HepG2 (cell line): ENCODE measurements at regions not wholly inside any gene's neighbourhood (a gene's known extent, or its start where the extent isn't known, plus 50 kb on each side); places are given as distances from the start of the nearest gene placed in this dataset.

Experiments used
- ATAC-seq: fragments of 200-7000 bp; cut with Tn5 transposase; 3 replicates; pipeline ENCODE4 v1.9.1; 2020; ENCODE audit warnings: mild to moderate bottlenecking, moderate library complexity
- BruUV-seq: library from RNA; stranded (reverse); fragments of 400-500 nt; replicated peaks from 2 replicates; lab custom pipeline; 2021; lab: Mats Ljungman, UMichigan
- CTCF ChIA-PET: fragments of 300-600 bp; formaldehyde crosslinking; extraction: SDS; loops from one replicate; lab custom pipeline; 2021; ENCODE audit warnings: low total read pairs, inconsistent platforms, low intra/inter-chr PET ratio; lab: Yijun Ruan, JAX
- POLR2A ChIA-PET: fragments of 350-600 bp; sonication (Branson Sonifier 250); formaldehyde crosslinking; loops from one replicate; lab custom pipeline; 2020; ENCODE audit warnings: antibody characterized with exemption, inconsistent platforms; lab: Yijun Ruan, JAX
- DNase-seq: peaks from one replicate; pipeline ENCODE4 v3.0.0-alpha.2; 2015; ENCODE audit warnings: low spot score
- FAIRE-seq: peaks from 3 replicates; lab custom pipeline; 2011; peaks lifted over from hg19 to GRCh38; lab: Jason Lieb, UNC
- H2AFZ ChIP-seq: one replicate; pipeline ENCODE4 v1.6.1; 2011; ENCODE audit warnings: low read length, inconsistent platforms
- H3K27ac ChIP-seq: fragments of 300-600 bp; 3 replicates; pipeline ENCODE4 v1.8.0; 2011; ENCODE audit warnings: mixed run types, mild to moderate bottlenecking, mixed read lengths, low read length, inconsistent platforms; ENCODE audit not compliant: insufficient read depth; ENCODE audit errors: extremely low read length
- H3K27me3 ChIP-seq, 2 experiments: fragments of 200-600 bp in 1 of 2; 2 replicates in 1 of 2; 3 replicates in 1 of 2; pipeline versions ENCODE4 v1.6.0 to v1.8.0; 2011; ENCODE audit warnings: low read length in 2 of 2, mild to moderate bottlenecking in 2 of 2, moderate library complexity in 2 of 2, inconsistent platforms in 1 of 2; ENCODE audit not compliant: insufficient read depth in 2 of 2, control insufficient read depth in 1 of 2
- H3K36me3 ChIP-seq, 2 experiments: fragments of 200-600 bp in 1 of 2; replicated peaks in 1 of 2; 2 replicates in 1 of 2; 3 replicates in 1 of 2; pipeline versions ENCODE4 v1.5.1 to v1.8.0; 2011; ENCODE audit warnings: low read length in 2 of 2, inconsistent platforms in 1 of 2; ENCODE audit not compliant: insufficient read depth in 2 of 2, control insufficient read depth in 1 of 2
- H3K4me1 ChIP-seq: 2 replicates; pipeline ENCODE4 v1.5.1; 2012; ENCODE audit warnings: low read length, inconsistent platforms; ENCODE audit not compliant: insufficient read depth
- H3K4me2 ChIP-seq: 2 replicates; pipeline ENCODE4 v1.6.0; 2011; ENCODE audit warnings: low read depth, low read length, inconsistent platforms
- H3K4me3 ChIP-seq, 3 experiments: fragments of 200-600 bp in 1 of 3; sonication (generic), shearing (Covaris generic) in 1 of 3; replicated peaks in 1 of 3; 2 replicates each; pipeline ENCODE4 v1.5.1; 2011 to 2016; ENCODE audit warnings: low read length in 3 of 3, inconsistent platforms in 2 of 3, low read depth in 2 of 3, mild to moderate bottlenecking in 2 of 3, control low read depth in 1 of 3, mixed read lengths in 1 of 3; ENCODE audit not compliant: insufficient read depth in 1 of 3
- H3K79me2 ChIP-seq: one replicate; pipeline ENCODE4 v1.6.1; 2011; ENCODE audit warnings: low read length, inconsistent platforms; ENCODE audit not compliant: insufficient read depth
- H3K9ac ChIP-seq: 2 replicates; pipeline ENCODE4 v1.6.0; 2011; ENCODE audit warnings: mild to moderate bottlenecking, low read depth, low read length, inconsistent platforms; ENCODE audit not compliant: insufficient read depth
- H3K9me3 ChIP-seq: 2 replicates; pipeline ENCODE4 v1.5.1; 2012; ENCODE audit warnings: mild to moderate bottlenecking, low read length
- H4K20me1 ChIP-seq: 2 replicates; pipeline ENCODE4 v1.6.0; 2011; ENCODE audit warnings: inconsistent platforms, mild to moderate bottlenecking, low read length, moderate library complexity; ENCODE audit not compliant: insufficient read depth
- ATF1 ChIP-seq: IDR thresholded peaks from 2 replicates; pipeline ENCODE4 v1.6.1; 2016; ENCODE audit warnings: mild to moderate bottlenecking, control low read depth
- ATF5 ChIP-seq: sonication (generic); formaldehyde crosslinking; IDR thresholded peaks from 2 replicates; pipeline ENCODE4 v1.4.0; 2020; ENCODE audit warnings: mild to moderate bottlenecking, low read depth, missing genetic modification reagents
- CENPT ChIP-seq: sonication (generic); formaldehyde crosslinking; IDR thresholded peaks from 2 replicates; pipeline ENCODE4 v1.8.0; 2022; ENCODE audit warnings: low read depth, mild to moderate bottlenecking, moderate library complexity, missing genetic modification reagents
- CHD4 ChIP-seq: fragments of 200-600 bp; sonication (generic); IDR thresholded peaks from 2 replicates; pipeline ENCODE4 v1.7.0; 2017; ENCODE audit warnings: mild to moderate bottlenecking, low read length, borderline replicate concordance
- CSRNP2 ChIP-seq: sonication (generic); formaldehyde crosslinking; conservative IDR thresholded peaks from 2 replicates; pipeline ENCODE4 v1.8.0; 2022; ENCODE audit warnings: low read depth, missing genetic modification reagents
- DMAP1 ChIP-seq: IDR thresholded peaks from 2 replicates; pipeline ENCODE4 v1.6.1; 2016
- IKZF1 ChIP-seq: fragments of 450-650 bp; IDR thresholded peaks from 2 replicates; pipeline ENCODE4 v1.7.1; 2016
- MNT ChIP-seq: fragments of 450-650 bp; IDR thresholded peaks from 2 replicates; pipeline ENCODE4 v1.6.1; 2016
- NR2F2 ChIP-seq: IDR thresholded peaks from 2 replicates; pipeline ENCODE4 v1.6.1; 2012; ENCODE audit warnings: low read depth, inconsistent platforms, borderline replicate concordance
- RFX5 ChIP-seq: IDR thresholded peaks from 2 replicates; pipeline ENCODE4 v1.6.1; 2011; ENCODE audit warnings: low read depth, low read length, improper control_type of control experiment
- STAT5B ChIP-seq: sonication (generic); formaldehyde crosslinking; IDR thresholded peaks from 2 replicates; pipeline ENCODE4 v1.4.0; 2020; ENCODE audit warnings: missing genetic modification reagents
- ZFYVE20 ChIP-seq: sonication (generic); formaldehyde crosslinking; IDR thresholded peaks from 2 replicates; pipeline ENCODE4 v1.8.0; 2023; ENCODE audit warnings: low read depth, mild to moderate bottlenecking, moderate library complexity, missing genetic modification reagents, borderline replicate concordance
- ZNF414 ChIP-seq: sonication (generic); formaldehyde crosslinking; IDR thresholded peaks from 2 replicates; pipeline ENCODE4 v1.5.0; 2020; ENCODE audit warnings: missing genetic modification reagents
- ZNF431 ChIP-seq: sonication (generic); formaldehyde crosslinking; IDR thresholded peaks from 2 replicates; pipeline ENCODE4 v1.9.0; 2022; ENCODE audit warnings: missing genetic modification reagents, low read depth, mild to moderate bottlenecking, borderline replicate concordance
- ZNF784 ChIP-seq: sonication (generic); formaldehyde crosslinking; IDR thresholded peaks from 2 replicates; pipeline ENCODE4 v1.5.1; 2020; ENCODE audit warnings: missing genetic modification reagents, mild to moderate bottlenecking, borderline replicate concordance
- WGBS: methylation state at CpG from one replicate; pipeline ENCODE4 v1.1.6; 2017; ENCODE audit warnings: low lambda C conversion rate; 5-methylcytosine and 5-hydroxymethylcytosine counted together
- in situ Hi-C: cut with HindIII; loops from 2 replicates; pipeline ENCODE4 v1.10.0; 2017; ENCODE audit warnings: low pct_unique_long_range_greater_than_20kb; ENCODE audit not compliant: extremely low pct_ligation_motif_present
- intact Hi-C: fragments of 100-400 bp; cut with micrococcal nuclease; formaldehyde crosslinking; loops from one replicate; pipeline ENCODE4 v1.10.0; 2022; ENCODE audit not compliant: unreplicated experiment
- TF ChIP-seq, protein P1 (sequence below): sonication (generic); formaldehyde crosslinking; IDR thresholded peaks from 2 replicates; pipeline ENCODE4 v1.4.0; 2020; ENCODE audit warnings: mild to moderate bottlenecking, low read depth, missing genetic modification reagents

DNA sequence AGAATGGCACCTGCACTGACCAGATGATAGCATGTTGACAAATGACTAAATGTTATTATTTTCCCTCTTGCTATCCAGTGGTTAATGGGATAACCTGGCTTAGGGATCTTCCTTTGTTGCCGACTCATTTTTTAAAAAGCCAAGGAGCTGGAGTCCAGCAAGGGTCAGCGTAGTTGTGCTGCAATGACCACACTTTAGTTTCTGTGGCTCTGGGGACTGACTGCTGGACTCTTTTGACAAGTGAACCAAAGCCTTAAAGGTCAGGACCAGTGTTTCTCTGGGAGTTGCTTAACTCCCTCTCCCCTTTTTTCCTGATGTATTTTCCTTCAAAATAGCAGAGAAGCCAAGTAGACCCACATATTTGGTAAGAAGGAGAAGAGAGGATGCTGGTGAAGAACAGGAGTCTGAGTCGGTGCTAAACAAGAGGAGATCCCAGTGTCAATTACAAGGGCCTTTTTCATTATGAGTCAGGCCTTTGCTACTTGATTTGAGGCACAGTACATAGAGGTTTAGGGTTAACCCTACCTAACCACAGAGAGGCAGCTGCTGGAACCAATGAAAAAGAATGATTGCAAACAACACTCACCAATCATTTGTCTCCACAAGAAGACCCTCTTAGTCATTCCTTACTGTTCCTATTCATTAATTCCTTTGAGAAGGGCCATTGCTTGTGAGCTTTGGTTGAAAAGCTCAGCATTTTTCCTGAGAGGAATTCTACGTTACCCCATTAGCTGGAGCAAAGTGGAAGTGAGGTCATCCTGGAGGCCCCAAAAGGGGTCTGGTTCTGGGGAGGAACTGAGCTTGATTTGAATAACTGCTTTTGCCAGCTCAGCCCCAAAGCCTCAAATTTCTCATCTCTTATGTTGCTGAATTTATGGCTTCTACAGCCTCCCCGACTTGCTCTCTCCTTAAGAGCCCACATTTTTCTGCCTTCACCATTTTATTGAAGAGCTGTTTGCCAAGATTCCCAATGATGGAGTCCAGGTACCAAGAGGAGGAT is 137.6 kb upstream of the HNMT start:
- CTCF ChIA-PET: no interaction called here
- Histone ChIP-seq H3K4me1 (no peaks in the 10 kb centered on the region), H4K20me1 (no peaks in the 10 kb centered on the region), H3K79me2 (no peaks in the 10 kb centered on the region), H3K4me3 (no peak overlapping the region), H2AFZ (no peak overlapping the region), H3K9me3 (no peaks in the 10 kb centered on the region), H3K27ac (no peak overlapping the region), H3K27me3 (no peaks in the 10 kb centered on the region), H3K4me2 (no peak overlapping the region), H3K9ac (no peak overlapping the region), H3K36me3 (no peaks in the 10 kb centered on the region)
- 13% methylated on average over 5 of the region's 5 CpGs for WGBS
- in situ Hi-C loops (no loop called here), intact Hi-C loops (no loop called here)
- DNase-seq (no peak), FAIRE-seq (no peak), ATAC-seq (no peak)
- POLR2A ChIA-PET: no interaction called here
- TF ChIP-seq CSRNP2 (CRISPR knock-in tag) (no peak), CENPT (CRISPR knock-in tag) (no peak), RFX5 (no peak), NR2F2 (no peak), CHD4 (no peak), MNT (no peak), ZNF784 (CRISPR knock-in tag) (no peak), ZFYVE20 (no peak), STAT5B (no peak), ZNF431 (CRISPR knock-in tag) (no peak), ZNF414 (CRISPR knock-in tag) (no peak), ATF1 (CRISPR knock-in tag) (no peak), IKZF1 (no peak), ATF5 (CRISPR knock-in tag) (no peak), DMAP1 (CRISPR knock-in tag) (no peak)
- TF ChIP-seq, protein P1, sequence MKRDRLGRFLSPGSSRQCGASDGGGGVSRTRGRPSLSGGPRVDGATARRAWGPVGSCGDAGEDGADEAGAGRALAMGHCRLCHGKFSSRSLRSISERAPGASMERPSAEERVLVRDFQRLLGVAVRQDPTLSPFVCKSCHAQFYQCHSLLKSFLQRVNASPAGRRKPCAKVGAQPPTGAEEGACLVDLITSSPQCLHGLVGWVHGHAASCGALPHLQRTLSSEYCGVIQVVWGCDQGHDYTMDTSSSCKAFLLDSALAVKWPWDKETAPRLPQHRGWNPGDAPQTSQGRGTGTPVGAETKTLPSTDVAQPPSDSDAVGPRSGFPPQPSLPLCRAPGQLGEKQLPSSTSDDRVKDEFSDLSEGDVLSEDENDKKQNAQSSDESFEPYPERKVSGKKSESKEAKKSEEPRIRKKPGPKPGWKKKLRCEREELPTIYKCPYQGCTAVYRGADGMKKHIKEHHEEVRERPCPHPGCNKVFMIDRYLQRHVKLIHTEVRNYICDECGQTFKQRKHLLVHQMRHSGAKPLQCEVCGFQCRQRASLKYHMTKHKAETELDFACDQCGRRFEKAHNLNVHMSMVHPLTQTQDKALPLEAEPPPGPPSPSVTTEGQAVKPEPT (CRISPR knock-in tag): no peak
- BruUV-seq: no TSS peak
